NCI-H2171 (cell line): ENCODE measurements at regions not wholly inside any gene's neighbourhood (a gene's known extent, or its start where the extent isn't known, plus 50 kb on each side); places are given as distances from the start of the nearest gene placed in this dataset.

ENCODE experiments used
- DNase-seq: peaks from one replicate; lab custom pipeline; 2025; lab: John Stamatoyannopoulos, UW

DNA sequence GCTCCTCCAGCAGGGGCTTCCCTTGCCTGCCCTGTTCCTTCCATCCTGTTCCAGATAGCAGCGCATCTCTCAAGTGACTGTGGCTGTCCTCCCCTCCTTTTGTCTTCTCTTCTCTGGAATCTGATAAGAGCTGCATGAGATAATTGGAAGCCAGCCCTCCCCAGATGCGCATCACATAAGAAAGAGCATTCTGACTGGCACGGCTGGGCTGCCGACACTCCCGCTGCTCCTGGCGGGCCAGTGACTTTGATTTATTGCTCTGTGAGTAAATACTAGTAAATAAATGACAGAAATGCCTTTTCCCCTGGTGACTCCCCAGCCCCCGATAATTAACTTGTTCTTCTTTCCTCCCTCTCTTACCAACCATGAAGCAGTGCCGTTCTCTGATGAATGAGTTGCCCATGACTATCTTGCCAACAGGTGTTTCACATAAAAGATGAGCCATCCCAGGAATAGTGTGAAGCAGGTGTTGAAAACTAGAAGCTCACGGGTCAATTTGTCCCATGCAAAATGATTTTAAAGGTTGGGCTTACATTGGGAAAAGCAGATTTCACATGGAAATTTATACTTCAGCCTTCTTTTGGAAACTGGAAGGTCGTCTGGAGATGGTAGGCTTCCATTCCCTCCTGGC, 212.3 kb downstream of the ERCC6L2 start:
- DNase-seq: no peak

- DNase-seq: no peak
Measured at GRCh38 chr9:96086936-96087571, 211.6 kb downstream of the ERCC6L2 start.

DNA sequence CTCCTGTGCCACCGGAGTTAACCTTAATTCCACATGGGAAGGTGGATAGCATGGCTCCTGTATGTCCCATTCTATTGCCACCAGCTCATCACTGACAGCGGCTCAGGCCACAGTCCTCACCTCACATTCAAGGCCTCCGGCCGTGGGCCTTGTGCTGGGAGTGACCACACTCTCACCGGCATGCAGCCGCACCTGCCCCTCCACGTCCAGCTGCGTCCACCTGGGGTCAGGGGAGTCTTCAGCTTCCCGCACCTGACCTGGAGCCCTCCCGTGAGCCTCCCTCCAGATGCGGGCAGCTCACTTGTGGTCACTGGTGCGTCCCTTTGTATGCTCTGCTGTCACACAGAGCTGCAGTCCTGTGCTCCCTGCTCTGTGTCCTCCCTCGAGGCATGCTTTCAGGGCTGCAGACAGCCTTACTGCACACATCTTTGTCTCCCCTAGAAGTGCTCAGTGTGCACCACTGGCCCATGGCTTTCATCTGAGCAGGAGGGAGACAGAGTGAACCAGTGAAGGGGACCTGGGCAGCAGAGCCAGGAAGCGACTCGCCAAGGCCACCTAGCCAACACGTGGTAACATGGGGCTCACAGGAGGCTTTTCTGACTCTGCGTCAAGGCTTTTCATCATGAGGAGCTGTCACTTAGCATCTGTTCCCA, 210.1 kb downstream of the ERCC6L2 start:
- DNase-seq: no peak

GRCh38 chr9:96084331-96084734, 208.8 kb downstream of the ERCC6L2 start:
- DNase-seq: no peak

- no peak for DNase-seq
Measured at GRCh38 chr9:96082516-96083232, 207.2 kb downstream of the ERCC6L2 start.

DNA sequence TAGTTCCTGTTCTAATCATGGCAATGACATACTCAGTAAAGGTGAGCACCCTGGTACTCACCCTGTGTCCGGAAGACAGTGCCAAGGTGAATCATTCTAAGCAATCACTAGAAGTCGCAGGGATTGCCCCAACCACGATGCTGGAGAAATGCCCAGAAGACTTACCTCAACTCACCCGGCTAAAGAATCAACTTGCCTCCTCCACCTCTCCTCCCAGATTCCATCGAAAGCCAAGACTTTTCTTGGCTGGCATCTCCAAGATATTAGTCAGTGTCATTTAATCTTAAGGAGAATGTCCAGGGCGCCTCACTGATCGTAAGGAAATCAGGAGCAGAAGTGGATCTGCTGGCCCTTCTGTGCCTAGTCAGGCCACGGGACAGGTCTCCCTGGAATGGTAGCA, 204.9 kb downstream of the ERCC6L2 start:
- no peak for DNase-seq

GRCh38 chr9:96079779-96080178, 204.3 kb downstream of the ERCC6L2 start:
- DNase-seq: no peak

- DNase-seq: no peak
Measured at GRCh38 chr9:96078897-96079490, 203.5 kb downstream of the ERCC6L2 start.

DNA sequence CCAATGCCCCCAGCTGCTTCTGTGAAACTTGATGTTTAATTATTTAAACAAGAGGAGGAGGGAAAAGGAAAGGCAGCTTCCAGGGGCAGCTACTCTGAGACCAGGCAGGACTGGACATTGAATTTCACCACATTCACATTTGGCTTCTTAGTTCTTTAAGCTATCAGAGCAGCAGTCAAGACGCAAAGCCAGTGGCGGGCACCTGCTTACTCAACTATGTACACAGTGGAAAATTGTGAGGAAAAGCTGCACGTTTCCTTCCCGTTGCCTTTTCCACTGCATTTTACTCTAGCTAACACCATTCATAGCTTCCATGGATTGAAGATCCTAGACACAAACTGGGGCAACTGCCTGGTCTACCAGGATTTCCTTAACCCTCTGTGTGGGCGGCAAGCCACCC, 200.3 kb downstream of the ERCC6L2 start:
- no peak for DNase-seq

DNA sequence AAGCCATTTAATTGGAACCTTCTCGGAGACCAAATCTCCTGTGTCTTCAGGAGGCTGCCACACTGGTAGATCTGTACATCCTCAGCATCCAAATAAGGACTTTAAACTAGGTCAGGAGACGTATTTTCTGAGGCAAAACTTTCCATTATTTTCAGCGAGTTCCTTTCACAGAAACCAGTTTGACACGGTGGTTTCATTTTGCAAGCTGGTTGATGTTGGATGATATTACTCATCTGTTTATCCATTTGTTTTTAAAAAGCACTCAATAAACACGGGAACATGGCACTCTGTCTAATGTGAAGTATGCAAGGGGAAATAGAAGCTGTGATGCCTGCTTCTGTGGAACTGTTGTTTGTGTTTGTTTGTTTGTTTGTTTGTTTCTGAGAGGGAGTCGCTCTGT, 199.6 kb downstream of the ERCC6L2 start:
- no peak for DNase-seq

DNA sequence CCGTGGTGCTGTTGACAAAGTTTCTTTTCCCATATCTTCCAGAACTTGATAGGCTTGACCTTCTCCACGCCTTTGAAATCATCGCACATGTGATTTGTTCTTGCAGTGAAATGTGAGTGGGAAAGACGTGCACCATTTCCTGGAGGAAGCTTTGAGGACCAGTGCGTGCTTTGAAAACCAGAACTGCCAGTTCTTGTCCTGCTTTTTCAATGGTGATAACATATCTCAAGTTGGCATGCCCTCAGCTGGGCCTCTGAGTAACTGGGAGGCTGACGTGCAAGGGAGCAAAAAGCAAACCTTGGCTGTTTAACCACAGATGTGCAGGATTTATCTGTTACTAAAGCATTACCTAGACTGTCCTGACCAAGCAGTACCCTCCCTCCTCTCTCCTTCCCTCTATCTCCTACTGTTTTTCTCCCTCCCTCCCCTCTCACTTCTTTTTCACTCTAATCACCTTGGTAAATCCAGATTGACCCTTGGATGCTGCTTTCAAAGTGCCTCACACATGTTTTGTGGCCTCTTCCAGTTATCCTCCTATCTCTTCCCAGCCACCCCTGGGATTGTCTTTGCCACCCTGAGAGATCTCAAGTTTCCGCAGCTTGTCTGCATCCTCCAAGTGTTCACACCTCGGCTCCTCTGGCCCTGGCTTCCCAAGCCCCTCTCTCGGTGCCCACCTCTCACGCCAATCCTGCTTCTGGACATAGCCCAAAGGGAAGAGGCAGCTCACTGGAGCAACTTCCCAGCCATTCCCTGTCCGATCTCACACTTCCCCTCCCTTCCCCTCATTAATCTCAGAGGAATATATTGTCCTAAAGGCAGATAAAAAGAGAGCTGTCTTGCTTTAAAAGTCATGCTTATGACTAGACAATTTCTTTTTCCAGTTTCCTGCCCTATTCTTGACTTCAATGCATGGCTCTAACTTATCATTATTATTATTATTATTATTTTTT, 198.3 kb downstream of the ERCC6L2 start:
- DNase-seq: no peak

DNA sequence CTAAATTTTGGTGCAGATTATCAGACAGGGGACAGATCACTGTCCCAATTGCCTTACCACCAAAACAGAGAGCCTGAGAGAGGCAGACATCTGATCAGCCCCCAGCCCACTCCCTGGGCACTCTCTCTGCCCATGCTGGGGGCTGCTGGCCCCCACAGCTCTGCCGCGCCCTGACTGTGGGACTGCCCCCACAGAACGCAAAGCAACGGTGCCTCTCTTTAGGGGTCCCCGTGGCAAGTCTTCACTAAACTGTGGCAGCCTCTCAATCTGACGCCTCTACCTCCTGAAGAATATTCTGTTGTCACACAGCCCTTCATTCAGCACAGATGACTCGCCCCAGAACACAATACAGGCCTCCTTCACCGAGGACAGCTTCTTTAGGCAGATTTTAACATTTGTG, 197.4 kb downstream of the ERCC6L2 start:
- DNase-seq: no peak

DNA sequence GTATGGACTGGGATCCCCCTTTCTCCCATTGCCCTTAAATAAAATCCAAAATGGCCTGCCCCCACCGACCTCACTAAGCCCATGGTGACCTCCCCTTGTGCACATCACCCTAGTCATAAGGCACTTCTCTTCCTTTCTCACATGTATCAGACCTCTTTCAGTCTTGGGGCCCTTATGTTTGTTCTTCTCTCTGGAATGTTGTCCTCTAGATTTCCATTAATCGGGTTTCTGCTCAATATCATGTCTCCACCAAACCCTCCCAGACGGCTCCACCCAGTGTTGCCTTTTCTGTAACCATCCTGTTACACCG, 196.3 kb downstream of the ERCC6L2 start:
- no peak for DNase-seq

DNA sequence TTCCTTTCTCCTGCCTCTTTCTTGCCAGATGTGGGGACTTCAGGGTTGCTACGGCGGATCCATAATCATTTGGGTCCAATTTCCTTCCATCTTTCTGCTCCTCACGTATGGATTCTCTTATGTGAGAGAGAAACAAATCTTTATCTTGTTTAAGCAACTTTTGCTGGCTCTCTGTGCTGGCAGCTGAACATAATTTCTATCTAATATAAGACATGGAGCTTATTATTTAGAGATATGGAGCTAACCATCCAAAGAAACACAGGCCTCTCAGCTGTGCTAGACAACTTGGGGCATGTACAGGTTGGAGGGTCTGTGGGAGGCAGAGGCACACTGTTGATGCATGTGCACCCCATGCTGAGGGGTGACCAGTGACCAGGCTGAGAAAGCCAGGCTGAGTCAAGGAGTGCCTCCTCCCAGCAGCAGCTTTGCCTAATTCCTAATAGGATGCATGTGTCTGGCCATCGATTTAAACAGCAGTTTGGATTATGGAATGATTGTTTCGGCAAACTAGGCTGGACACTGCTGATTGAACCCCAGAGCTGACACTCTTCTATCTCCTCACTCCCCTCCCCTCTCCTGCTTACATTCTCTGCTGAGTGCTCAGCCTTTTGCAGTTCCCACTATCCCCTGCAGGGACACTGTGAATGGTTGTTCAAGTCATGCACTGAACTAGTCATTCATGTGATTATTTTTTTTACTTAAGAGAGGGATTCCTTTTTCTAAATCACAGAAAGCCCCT, 195.8 kb downstream of the ERCC6L2 start:
- no peak for DNase-seq

- no peak for DNase-seq
Measured at GRCh38 chr9:96069629-96070220, 194.2 kb downstream of the ERCC6L2 start.

DNA sequence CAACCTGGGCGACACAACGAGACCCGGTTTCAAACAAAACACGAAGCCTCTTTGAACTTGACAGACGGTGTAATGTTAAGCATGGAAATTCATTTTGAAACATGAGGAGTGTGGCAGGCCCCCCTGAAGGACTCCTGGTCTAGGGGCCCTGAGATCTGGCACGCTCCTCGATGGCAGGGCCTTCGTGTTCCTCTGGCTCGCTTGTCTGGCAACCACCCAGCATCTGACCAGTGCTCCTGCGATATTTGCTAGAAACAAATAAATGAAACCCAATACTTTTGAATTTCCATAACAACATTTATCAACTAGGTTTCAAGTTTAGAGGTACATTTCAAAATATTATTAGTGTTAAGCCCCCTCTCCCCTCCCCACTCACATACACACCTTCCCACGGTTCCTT, 193.0 kb downstream of the ERCC6L2 start:
- DNase-seq: no peak

- DNase-seq: no peak
Measured at GRCh38 chr9:96067600-96067999, 192.1 kb downstream of the ERCC6L2 start.

- DNase-seq: no peak
Measured at GRCh38 chr9:96067004-96067403, 191.5 kb downstream of the ERCC6L2 start.

- DNase-seq: no peak
Measured at GRCh38 chr9:96065482-96066251, 190.2 kb downstream of the ERCC6L2 start.
